Right atrium auricular region (tissue), 2 donors: ENCODE measurements at regions not wholly inside any gene's neighbourhood (a gene's known extent, or its start where the extent isn't known, plus 50 kb on each side); places are given as distances from the start of the nearest gene placed in this dataset.

Experiments
- DNase-seq: peaks from one replicate; pipeline ENCODE4 v3.0.0-alpha.2; 2019; ENCODE audit warnings: low spot score
- H3K27ac ChIP-seq, 2 donors: fragments of 200-600 bp; sonication (generic); 1 replicate in 1 of 2; 2 replicates in 1 of 2; pipeline ENCODE4 v1.5.1; 2016 to 2019
- H3K27me3 ChIP-seq, 2 donors: fragments of 200-600 bp; sonication (generic); one replicate each; pipeline versions ENCODE4 v1.5.1 to v1.6.0; 2017 to 2019
- H3K36me3 ChIP-seq: fragments of 200-600 bp; sonication (generic); one replicate; pipeline ENCODE4 v1.5.1; 2016
- H3K4me1 ChIP-seq, 2 donors: fragments of 200-600 bp; sonication (generic); one replicate each; pipeline versions ENCODE4 v1.5.1 to v1.6.0; 2017 to 2019
- H3K4me3 ChIP-seq, 2 donors: fragments of 200-600 bp; sonication (generic); 1 replicate in 1 of 2; 2 replicates in 1 of 2; pipeline ENCODE4 v1.5.1; 2017 to 2019; ENCODE audit warnings: mild to moderate bottlenecking in 1 of 2, moderate library complexity in 1 of 2
- H3K9me3 ChIP-seq, 2 donors: fragments of 200-600 bp; sonication (generic); one replicate each; pipeline ENCODE4 v1.5.1; 2019
- TF ChIP-seq, protein P1 (sequence below), 2 donors: fragments of 200-600 bp; sonication (generic); IDR thresholded peaks; one replicate each; pipeline ENCODE4 v1.5.1; 2019; ENCODE audit warnings: antibody characterized with exemption in 2 of 2

GRCh38 chr17:73749337-73749823 is 105.1 kb upstream of the SDK2 start:
- Histone ChIP-seq H3K9me3 (no peaks in the 10 kb centered on the region), H3K27ac (no peak overlapping the region), H3K27me3 (no peaks in the 10 kb centered on the region), H3K4me3 (no peak overlapping the region), H3K36me3 (no peaks in the 10 kb centered on the region), H3K4me1 (peaks cover 0 to 5% of the 10 kb centered on the region in 2 donors)
- no peak for DNase-seq
- TF ChIP-seq, protein P1, sequence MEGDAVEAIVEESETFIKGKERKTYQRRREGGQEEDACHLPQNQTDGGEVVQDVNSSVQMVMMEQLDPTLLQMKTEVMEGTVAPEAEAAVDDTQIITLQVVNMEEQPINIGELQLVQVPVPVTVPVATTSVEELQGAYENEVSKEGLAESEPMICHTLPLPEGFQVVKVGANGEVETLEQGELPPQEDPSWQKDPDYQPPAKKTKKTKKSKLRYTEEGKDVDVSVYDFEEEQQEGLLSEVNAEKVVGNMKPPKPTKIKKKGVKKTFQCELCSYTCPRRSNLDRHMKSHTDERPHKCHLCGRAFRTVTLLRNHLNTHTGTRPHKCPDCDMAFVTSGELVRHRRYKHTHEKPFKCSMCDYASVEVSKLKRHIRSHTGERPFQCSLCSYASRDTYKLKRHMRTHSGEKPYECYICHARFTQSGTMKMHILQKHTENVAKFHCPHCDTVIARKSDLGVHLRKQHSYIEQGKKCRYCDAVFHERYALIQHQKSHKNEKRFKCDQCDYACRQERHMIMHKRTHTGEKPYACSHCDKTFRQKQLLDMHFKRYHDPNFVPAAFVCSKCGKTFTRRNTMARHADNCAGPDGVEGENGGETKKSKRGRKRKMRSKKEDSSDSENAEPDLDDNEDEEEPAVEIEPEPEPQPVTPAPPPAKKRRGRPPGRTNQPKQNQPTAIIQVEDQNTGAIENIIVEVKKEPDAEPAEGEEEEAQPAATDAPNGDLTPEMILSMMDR (IDR thresholded peaks at IDR 0.05) = no peak

GRCh38 chr17:73749928-73750605 is 105.8 kb upstream of the SDK2 start:
- no peak for DNase-seq
- Histone ChIP-seq H3K4me1 (peaks cover 0 to 5% of the 10 kb centered on the region in 2 donors), H3K27me3 (no peaks in the 10 kb centered on the region), H3K9me3 (no peaks in the 10 kb centered on the region), H3K36me3 (no peaks in the 10 kb centered on the region), H3K4me3 (no peak overlapping the region), H3K27ac (peak overlapping the region in 1 of 2 donors; percentile 29)
- TF ChIP-seq, protein P1 (IDR thresholded peaks at IDR 0.05) = no peak

GRCh38 chr17:73750975-73751374 is 106.7 kb upstream of the SDK2 start:
- no peaks in the 10 kb centered on the region for H3K27me3 ChIP-seq
- DNase-seq = no peak
- H3K4me1 ChIP-seq = peaks cover 0 to 5% of the 10 kb centered on the region in 2 donors
- H3K36me3 ChIP-seq = no peaks in the 10 kb centered on the region
- H3K27ac ChIP-seq = no peak overlapping the region
- H3K4me3 ChIP-seq = no peak overlapping the region
- no peaks in the 10 kb centered on the region for H3K9me3 ChIP-seq
- TF ChIP-seq, protein P1 (IDR thresholded peaks at IDR 0.05) = no peak

GRCh38 chr17:73753751-73754496 is 109.7 kb upstream of the SDK2 start:
- Histone ChIP-seq H3K4me1 (peaks cover 0 to 5% of the 10 kb centered on the region in 2 donors), H3K4me3 (no peak overlapping the region), H3K27ac (no peak overlapping the region), H3K27me3 (no peaks in the 10 kb centered on the region), H3K9me3 (no peaks in the 10 kb centered on the region), H3K36me3 (no peaks in the 10 kb centered on the region)
- TF ChIP-seq, protein P1 (IDR thresholded peaks at IDR 0.05) = no peak
- DNase-seq = no peak

- TF ChIP-seq, protein P1 (IDR thresholded peaks at IDR 0.05) = no peak
- Histone ChIP-seq H3K4me1 (peaks cover 0 to 7% of the 10 kb centered on the region in 2 donors), H3K4me3 (no peak overlapping the region), H3K9me3 (no peaks in the 10 kb centered on the region), H3K27me3 (no peaks in the 10 kb centered on the region), H3K36me3 (no peaks in the 10 kb centered on the region), H3K27ac (no peak overlapping the region)
- no peak for DNase-seq
These were observed 110.7 kb upstream of the SDK2 start for GRCh38 chr17:73754886-73755400.
